GM20431 (cell line): ENCODE measurements at regions not wholly inside any gene's neighbourhood (a gene's known extent, or its start where the extent isn't known, plus 50 kb on each side); places are given as distances from the start of the nearest gene placed in this dataset.
"Not testable (repeated sequence)": the region's sequence is repeated elsewhere in the genome, so short reads cannot be mapped to it uniquely, and the experiment has no call there.

Experiments
- in situ Hi-C: fragments of 300-500 bp; cut with MseI, MboI; formaldehyde crosslinking; loops from one replicate; pipeline ENCODE4 v1.15.0; 2020; ENCODE audit warnings: low sequenced_read_pairs; ENCODE audit not compliant: unreplicated experiment

- in situ Hi-C loops = no loop called here
Observed at GRCh38 chr12:92062539-92063493, 82.8 kb downstream of the BTG1 start.

- in situ Hi-C loops = no loop called here
Observed at GRCh38 chr12:92061061-92061460, 84.6 kb downstream of the BTG1 start.

- in situ Hi-C loops = no loop called here
Observed at GRCh38 chr12:92059960-92060359, 85.7 kb downstream of the BTG1 start.

GRCh38 chr12:92058664-92059063 lies 87.0 kb downstream of the BTG1 start:
- in situ Hi-C loops = no loop called here

GRCh38 chr12:92056756-92057155 lies 88.9 kb downstream of the BTG1 start:
- in situ Hi-C loops = not testable (repeated sequence)

- in situ Hi-C loops = no loop called here
Observed at GRCh38 chr12:92056290-92056689, 89.4 kb downstream of the BTG1 start.

GRCh38 chr12:92055877-92056276 lies 89.8 kb downstream of the BTG1 start:
- in situ Hi-C loops = no loop called here

GRCh38 chr12:92051441-92051840 lies 94.2 kb downstream of the BTG1 start:
- in situ Hi-C loops = no loop called here

- in situ Hi-C loops = no loop called here
Observed at GRCh38 chr12:92049403-92049802, 96.2 kb downstream of the BTG1 start.

GRCh38 chr12:92047393-92047826 lies 98.2 kb downstream of the BTG1 start:
- in situ Hi-C loops = no loop called here

- in situ Hi-C loops = no loop called here
Observed at GRCh38 chr12:92046557-92047392, 98.9 kb downstream of the BTG1 start.

GRCh38 chr12:92045852-92046251 lies 99.8 kb downstream of the BTG1 start:
- in situ Hi-C loops = no loop called here

- in situ Hi-C loops = no loop called here
Observed at GRCh38 chr12:92044435-92044834, 101.2 kb downstream of the BTG1 start.

- in situ Hi-C loops = no loop called here
Observed at GRCh38 chr12:92042791-92043531, 102.7 kb downstream of the BTG1 start.

- in situ Hi-C loops = no loop called here
Observed at GRCh38 chr12:92041742-92042141, 103.9 kb downstream of the BTG1 start.

- in situ Hi-C loops = no loop called here
Observed at GRCh38 chr12:92039046-92039445, 106.6 kb downstream of the BTG1 start.

- in situ Hi-C loops = no loop called here
Observed at GRCh38 chr12:92038476-92038875, 107.2 kb downstream of the BTG1 start.

GRCh38 chr12:92036771-92037453 lies 108.7 kb downstream of the BTG1 start:
- in situ Hi-C loops = no loop called here

GRCh38 chr12:92036061-92036620 lies 109.5 kb downstream of the BTG1 start:
- in situ Hi-C loops = no loop called here
